HepG2 (cell line): ENCODE measurements at regions not wholly inside any gene's neighbourhood (a gene's known extent, or its start where the extent isn't known, plus 50 kb on each side); places are given as distances from the start of the nearest gene placed in this dataset.

ENCODE experiments used
- ATAC-seq: fragments of 200-7000 bp; cut with Tn5 transposase; 3 replicates; pipeline ENCODE4 v1.9.1; 2020; ENCODE audit warnings: mild to moderate bottlenecking, moderate library complexity
- BruUV-seq: library from RNA; stranded (reverse); fragments of 400-500 nt; replicated peaks from 2 replicates; lab custom pipeline; 2021; lab: Mats Ljungman, UMichigan
- CTCF ChIA-PET: fragments of 300-600 bp; formaldehyde crosslinking; extraction: SDS; loops from one replicate; lab custom pipeline; 2021; ENCODE audit warnings: low total read pairs, inconsistent platforms, low intra/inter-chr PET ratio; lab: Yijun Ruan, JAX
- POLR2A ChIA-PET: fragments of 350-600 bp; sonication (Branson Sonifier 250); formaldehyde crosslinking; loops from one replicate; lab custom pipeline; 2020; ENCODE audit warnings: antibody characterized with exemption, inconsistent platforms; lab: Yijun Ruan, JAX
- DNase-seq: peaks from one replicate; pipeline ENCODE4 v3.0.0-alpha.2; 2015; ENCODE audit warnings: low spot score
- FAIRE-seq: peaks from 3 replicates; lab custom pipeline; 2011; peaks lifted over from hg19 to GRCh38; lab: Jason Lieb, UNC
- H2AFZ ChIP-seq: one replicate; pipeline ENCODE4 v1.6.1; 2011; ENCODE audit warnings: low read length, inconsistent platforms
- H3K27ac ChIP-seq: fragments of 300-600 bp; 3 replicates; pipeline ENCODE4 v1.8.0; 2011; ENCODE audit warnings: mixed run types, mild to moderate bottlenecking, mixed read lengths, low read length, inconsistent platforms; ENCODE audit not compliant: insufficient read depth; ENCODE audit errors: extremely low read length
- H3K27me3 ChIP-seq, 2 experiments: fragments of 200-600 bp in 1 of 2; 2 replicates in 1 of 2; 3 replicates in 1 of 2; pipeline versions ENCODE4 v1.6.0 to v1.8.0; 2011; ENCODE audit warnings: low read length in 2 of 2, mild to moderate bottlenecking in 2 of 2, moderate library complexity in 2 of 2, inconsistent platforms in 1 of 2; ENCODE audit not compliant: insufficient read depth in 2 of 2, control insufficient read depth in 1 of 2
- H3K36me3 ChIP-seq, 2 experiments: fragments of 200-600 bp in 1 of 2; replicated peaks in 1 of 2; 2 replicates in 1 of 2; 3 replicates in 1 of 2; pipeline versions ENCODE4 v1.5.1 to v1.8.0; 2011; ENCODE audit warnings: low read length in 2 of 2, inconsistent platforms in 1 of 2; ENCODE audit not compliant: insufficient read depth in 2 of 2, control insufficient read depth in 1 of 2
- H3K4me1 ChIP-seq: 2 replicates; pipeline ENCODE4 v1.5.1; 2012; ENCODE audit warnings: low read length, inconsistent platforms; ENCODE audit not compliant: insufficient read depth
- H3K4me2 ChIP-seq: 2 replicates; pipeline ENCODE4 v1.6.0; 2011; ENCODE audit warnings: low read depth, low read length, inconsistent platforms
- H3K4me3 ChIP-seq, 3 experiments: fragments of 200-600 bp in 1 of 3; sonication (generic), shearing (Covaris generic) in 1 of 3; replicated peaks in 1 of 3; 2 replicates each; pipeline ENCODE4 v1.5.1; 2011 to 2016; ENCODE audit warnings: low read length in 3 of 3, inconsistent platforms in 2 of 3, low read depth in 2 of 3, mild to moderate bottlenecking in 2 of 3, control low read depth in 1 of 3, mixed read lengths in 1 of 3; ENCODE audit not compliant: insufficient read depth in 1 of 3
- H3K79me2 ChIP-seq: one replicate; pipeline ENCODE4 v1.6.1; 2011; ENCODE audit warnings: low read length, inconsistent platforms; ENCODE audit not compliant: insufficient read depth
- H3K9ac ChIP-seq: 2 replicates; pipeline ENCODE4 v1.6.0; 2011; ENCODE audit warnings: mild to moderate bottlenecking, low read depth, low read length, inconsistent platforms; ENCODE audit not compliant: insufficient read depth
- H3K9me3 ChIP-seq: 2 replicates; pipeline ENCODE4 v1.5.1; 2012; ENCODE audit warnings: mild to moderate bottlenecking, low read length
- H4K20me1 ChIP-seq: 2 replicates; pipeline ENCODE4 v1.6.0; 2011; ENCODE audit warnings: inconsistent platforms, mild to moderate bottlenecking, low read length, moderate library complexity; ENCODE audit not compliant: insufficient read depth
- BRD4 ChIP-seq: sonication (generic); formaldehyde crosslinking; IDR thresholded peaks from 2 replicates; pipeline ENCODE4 v1.4.0; 2020; ENCODE audit warnings: missing genetic modification reagents
- GRHL1 ChIP-seq: sonication (generic); formaldehyde crosslinking; conservative IDR thresholded peaks from 2 replicates; pipeline ENCODE4 v1.8.0; 2022; ENCODE audit warnings: missing genetic modification reagents
- HMGXB4 ChIP-seq, 2 experiments: sonication (generic) in 1 of 2; formaldehyde crosslinking in 1 of 2; IDR thresholded peaks; 2 replicates each; pipeline versions ENCODE4 v1.4.0 to v1.6.1; 2018 to 2020; ENCODE audit warnings: missing genetic modification reagents in 2 of 2, borderline replicate concordance in 1 of 2, low read depth in 1 of 2, mild to moderate bottlenecking in 1 of 2, missing biosample characterization in 1 of 2
- JDP2 ChIP-seq: sonication (generic); formaldehyde crosslinking; IDR thresholded peaks from 2 replicates; pipeline ENCODE4 v1.8.1; 2022; ENCODE audit warnings: missing genetic modification reagents, borderline replicate concordance
- TIGD3 ChIP-seq: sonication (generic); formaldehyde crosslinking; IDR thresholded peaks from 2 replicates; pipeline ENCODE4 v1.5.1; 2020; ENCODE audit warnings: mild to moderate bottlenecking, missing genetic modification reagents, borderline replicate concordance
- ZNF460 ChIP-seq: sonication (generic); formaldehyde crosslinking; IDR thresholded peaks from 2 replicates; pipeline ENCODE4 v1.5.1; 2020; ENCODE audit warnings: missing genetic modification reagents, mild to moderate bottlenecking, borderline replicate concordance
- ZNF558 ChIP-seq: sonication (generic); formaldehyde crosslinking; IDR thresholded peaks from 2 replicates; pipeline ENCODE4 v1.9.0; 2022; ENCODE audit warnings: mild to moderate bottlenecking, missing genetic modification reagents, borderline replicate concordance
- ZNF672 ChIP-seq: sonication (generic); formaldehyde crosslinking; IDR thresholded peaks from 2 replicates; pipeline ENCODE4 v1.8.1; 2022; ENCODE audit warnings: missing genetic modification reagents
- ZNF674 ChIP-seq: sonication (generic); formaldehyde crosslinking; IDR thresholded peaks from 2 replicates; pipeline ENCODE4 v1.5.0; 2020; ENCODE audit warnings: low read depth, mild to moderate bottlenecking, missing genetic modification reagents
- WGBS: methylation state at CpG from one replicate; pipeline ENCODE4 v1.1.6; 2017; ENCODE audit warnings: low lambda C conversion rate; 5-methylcytosine and 5-hydroxymethylcytosine counted together
- in situ Hi-C: cut with HindIII; loops from 2 replicates; pipeline ENCODE4 v1.10.0; 2017; ENCODE audit warnings: low pct_unique_long_range_greater_than_20kb; ENCODE audit not compliant: extremely low pct_ligation_motif_present
- intact Hi-C: fragments of 100-400 bp; cut with micrococcal nuclease; formaldehyde crosslinking; loops from one replicate; pipeline ENCODE4 v1.10.0; 2022; ENCODE audit not compliant: unreplicated experiment

GRCh38 chr7:130849604-130850003 lies 115.6 kb upstream of the KLF14 start:
- Histone ChIP-seq H3K4me2 (no peak overlapping the region), H3K9ac (no peak overlapping the region), H3K4me3 (no peak overlapping the region), H4K20me1 (no peaks in the 10 kb centered on the region), H3K27me3 (peaks cover 0 to 5% of the 10 kb centered on the region in 2 experiments; a peak in 1 of 5 replicates), H3K36me3 (no peaks in the 10 kb centered on the region), H3K4me1 (0 out of 2 replicates have a peak, but pooled peaks cover 8% of the 10 kb centered on the region), H2AFZ (no peak overlapping the region), H3K79me2 (no peaks in the 10 kb centered on the region), H3K9me3 (no peaks in the 10 kb centered on the region), H3K27ac (no peak overlapping the region)
- no peak for ATAC-seq
- in situ Hi-C loops (no loop called here), intact Hi-C loops (no loop called here)
- no peak for DNase-seq
- 80% methylated on average over 2 of the region's 2 CpGs for WGBS
- BruUV-seq, result no TSS peak
- ChIA-PET POLR2A (no interaction called here), CTCF (no interaction called here)
- no peak for FAIRE-seq
- TF ChIP-seq ZNF558, result no peak
- no peak for TF ChIP-seq JDP2
- TF ChIP-seq ZNF672 (CRISPR knock-in tag), result no peak
- TF ChIP-seq ZNF460 (CRISPR knock-in tag), result no peak
- no peak for TF ChIP-seq HMGXB4 (CRISPR knock-in tag; IDR thresholded peaks at IDR 0.05; ENCODE audit: borderline replicate concordance in 1 of 2, low read depth in 1 of 2)

- Histone ChIP-seq H3K9me3 (peaks cover 3% of the 10 kb centered on the region; the same call in 1 of the 2 replicates), H2AFZ (no peak overlapping the region), H3K36me3 (no peaks in the 10 kb centered on the region), H3K79me2 (no peaks in the 10 kb centered on the region), H3K27me3 (no peaks in the 10 kb centered on the region; a peak in 1 of 5 replicates), H4K20me1 (no peaks in the 10 kb centered on the region), H3K4me3 (no peak overlapping the region), H3K4me1 (no peaks in the 10 kb centered on the region), H3K27ac (no peak overlapping the region), H3K4me2 (no peak overlapping the region), H3K9ac (no peak overlapping the region)
- FAIRE-seq (no peak), DNase-seq (no peak), ATAC-seq (no peak)
- POLR2A ChIA-PET, result no interaction called here
- CTCF ChIA-PET, result no interaction called here
- in situ Hi-C loops (no loop called here), intact Hi-C loops (no loop called here)
- BruUV-seq, result no TSS peak
- 96% methylated on average over 1 of the region's 1 CpG for WGBS
- no peak for TF ChIP-seq TIGD3 (CRISPR knock-in tag)
- TF ChIP-seq BRD4 (CRISPR knock-in tag), result no peak
- TF ChIP-seq ZNF674 (CRISPR knock-in tag), result no peak
- no peak for TF ChIP-seq GRHL1 (CRISPR knock-in tag)
Observed at GRCh38 chr7:130850956-130851355, 116.9 kb upstream of the KLF14 start.
